Amygdala (tissue), 56 donors: ENCODE measurements at regions not wholly inside any gene's neighbourhood (a gene's known extent, or its start where the extent isn't known, plus 50 kb on each side); places are given as distances from the start of the nearest gene placed in this dataset.

Experiments
- DNase-seq, 56 donors: peaks; one replicate each; lab custom pipeline; 2025; lab: John Stamatoyannopoulos, UW

GRCh38 chr1:101154547-101154946 is 82.3 kb upstream of the S1PR1 start:
- no peak for DNase-seq

GRCh38 chr1:101153692-101154091 is 83.1 kb upstream of the S1PR1 start:
- DNase-seq: no peak

DNA sequence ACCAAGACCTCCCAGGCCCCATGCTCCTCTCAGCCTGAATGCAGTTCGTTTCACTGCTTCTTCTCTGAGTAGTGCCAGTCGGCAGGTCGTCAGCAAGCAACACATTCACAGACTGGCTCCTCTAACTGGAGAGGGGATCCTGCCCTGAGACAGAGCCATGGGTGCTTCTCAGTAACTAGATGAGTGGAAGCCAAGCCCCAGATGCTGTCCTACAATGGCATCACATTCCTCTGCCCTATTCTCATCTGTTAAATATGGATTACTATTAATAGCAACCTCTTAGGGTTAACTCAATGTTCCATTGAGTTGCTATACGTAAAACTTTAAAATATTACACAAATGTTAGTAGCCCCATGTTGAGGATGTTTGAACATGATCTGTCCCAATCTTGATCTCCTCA is 84.2 kb upstream of the S1PR1 start:
- no peak for DNase-seq

- DNase-seq: no peak
These were observed 85.5 kb upstream of the S1PR1 start for GRCh38 chr1:101151286-101151685.

- DNase-seq: no peak
These were observed 86.1 kb upstream of the S1PR1 start for GRCh38 chr1:101150670-101151069.

- DNase-seq: no peak
These were observed 86.6 kb upstream of the S1PR1 start for GRCh38 chr1:101150266-101150665.

- DNase-seq: peak in 15 of 56 donors; percentile 1 to 44 (median 9)
These were observed 87.8 kb upstream of the S1PR1 start for GRCh38 chr1:101148980-101149379.

- peak in 4 of 56 donors; percentile 0 to 4 (median 2) for DNase-seq
These were observed 89.4 kb upstream of the S1PR1 start for GRCh38 chr1:101147381-101147780.

DNA sequence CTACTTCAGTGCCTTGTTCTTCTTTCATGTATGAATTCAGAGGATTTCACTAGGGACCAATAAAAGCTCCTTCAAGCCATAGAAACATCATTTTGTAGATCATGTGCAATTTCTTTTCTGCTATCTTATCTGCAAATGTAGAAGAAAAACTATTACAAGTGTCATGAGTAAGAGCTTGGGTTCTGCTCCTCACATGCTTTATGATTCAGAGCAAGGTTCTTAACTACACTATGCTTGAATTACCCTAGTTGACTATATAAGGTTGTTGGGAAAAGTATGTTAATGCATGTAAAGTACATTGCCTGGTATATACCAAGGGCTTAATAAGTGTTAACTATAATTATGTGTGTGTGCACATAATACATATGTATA is 91.4 kb upstream of the S1PR1 start:
- no peak for DNase-seq

DNA sequence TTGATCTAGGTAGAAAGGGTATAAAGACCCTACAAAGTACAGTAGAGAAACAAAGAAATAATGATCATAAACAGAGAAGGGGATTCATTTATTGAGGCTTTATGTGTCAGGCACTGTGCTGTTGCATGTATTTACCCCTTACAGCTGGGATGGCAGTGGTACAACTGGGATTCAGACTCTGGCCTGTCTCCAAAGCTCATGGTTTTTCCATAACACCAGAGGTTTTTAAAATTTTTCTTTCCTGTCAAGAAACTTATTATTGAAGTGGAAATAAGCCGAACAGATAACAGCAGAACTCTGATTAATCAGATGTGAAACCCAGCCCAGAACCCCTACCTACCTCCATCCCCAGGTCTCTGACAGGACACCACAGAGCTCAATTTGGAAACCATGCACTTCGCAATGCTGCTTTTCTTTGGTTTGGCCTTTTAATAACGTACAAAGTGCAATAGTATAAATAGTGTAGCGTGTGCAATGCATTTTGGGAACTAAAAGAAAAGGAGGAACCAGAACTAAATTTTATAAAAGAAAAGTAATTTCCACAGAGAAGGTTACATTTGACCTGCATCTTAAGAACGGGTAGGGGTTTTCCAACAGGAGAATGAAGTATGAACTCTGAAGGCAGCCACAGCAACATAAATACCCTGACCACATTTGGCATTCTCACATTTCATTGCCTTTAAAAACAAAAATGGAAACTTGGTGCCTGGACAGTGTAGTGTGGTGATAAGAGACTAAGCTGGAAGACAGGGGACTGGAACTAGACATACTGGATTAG is 92.0 kb upstream of the S1PR1 start:
- DNase-seq: no peak

GRCh38 chr1:101142244-101142643 is 94.6 kb upstream of the S1PR1 start:
- DNase-seq: no peak

DNA sequence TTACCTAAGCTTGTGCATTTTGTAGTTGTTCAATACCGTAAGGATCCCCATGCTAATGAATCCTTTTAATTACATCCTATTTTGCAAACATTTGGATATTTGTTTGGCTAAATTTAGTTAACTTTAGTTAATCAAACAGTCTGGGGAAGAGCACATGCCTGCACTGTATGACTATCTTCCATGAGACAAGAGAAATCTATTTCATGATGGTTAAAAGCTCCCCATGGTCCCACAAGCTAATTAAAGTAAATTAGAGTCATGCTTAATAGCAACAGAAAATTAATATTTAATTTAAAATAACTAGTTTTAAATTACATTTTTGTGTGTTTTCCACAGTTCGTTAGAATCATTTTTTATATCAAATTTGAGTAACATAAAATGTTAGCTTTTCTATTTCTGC is 95.4 kb upstream of the S1PR1 start:
- no peak for DNase-seq

DNA sequence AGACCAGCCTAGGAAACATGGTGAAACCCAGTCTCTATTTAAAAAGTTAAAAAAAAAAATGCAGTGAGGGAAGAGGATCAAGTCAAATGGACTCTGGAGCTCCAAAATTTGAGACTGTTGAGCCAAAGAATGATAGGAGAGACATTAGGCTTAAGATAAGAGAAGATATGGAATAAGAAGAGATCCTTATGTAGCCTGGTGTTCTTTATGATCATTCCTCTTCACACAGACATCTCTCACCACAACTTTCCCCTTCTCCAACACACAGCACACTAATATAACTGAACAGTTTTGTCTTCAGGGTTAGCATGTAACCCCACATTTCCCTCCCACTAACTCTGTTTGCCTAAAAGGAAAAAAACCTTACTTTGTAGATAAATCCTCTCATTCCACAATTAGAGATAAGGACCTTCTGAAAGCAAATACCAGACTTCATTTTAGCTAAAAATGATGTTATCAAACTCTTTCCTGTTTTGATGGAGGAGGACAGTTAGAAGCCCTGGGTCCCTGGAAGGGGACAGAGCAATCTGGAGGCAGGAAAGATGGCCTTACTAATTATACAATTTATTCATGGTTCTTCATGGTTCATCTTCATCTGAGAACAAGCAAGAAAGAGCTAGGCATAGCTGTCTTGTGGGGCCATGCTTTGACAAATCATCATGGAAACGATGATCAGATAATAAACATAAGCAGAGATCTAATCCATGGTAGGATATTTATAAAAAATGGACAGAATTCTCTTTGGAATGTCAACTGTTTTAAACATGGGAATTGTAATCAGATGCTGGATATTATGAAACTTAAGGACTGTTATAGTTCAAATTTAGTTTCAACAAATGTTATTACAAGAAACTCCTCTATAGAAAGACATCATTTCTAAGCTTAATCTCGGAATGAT is 96.7 kb upstream of the S1PR1 start:
- no peak for DNase-seq

DNA sequence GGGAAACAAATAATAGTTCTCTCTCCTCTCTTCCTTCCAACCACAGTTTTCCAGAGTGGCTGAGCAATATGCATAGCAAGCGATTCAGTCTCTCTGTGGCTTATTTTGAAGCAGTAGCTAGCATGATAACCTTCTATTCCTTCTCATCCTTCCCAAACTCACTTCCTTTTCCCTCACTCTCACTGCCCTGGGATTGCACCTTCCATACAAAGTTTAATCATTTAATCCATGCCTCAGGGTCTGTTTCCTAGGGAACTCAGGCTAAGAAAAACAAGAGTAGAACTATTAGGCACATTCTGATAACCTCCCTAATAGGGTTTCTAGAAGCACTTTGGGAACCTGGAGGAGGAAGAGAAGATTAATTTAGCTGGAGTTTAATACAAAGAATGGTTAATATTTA is 97.7 kb upstream of the S1PR1 start:
- DNase-seq: no peak

GRCh38 chr1:101137144-101138126 is 99.4 kb upstream of the S1PR1 start:
- DNase-seq: no peak

- DNase-seq: peak in 1 of 56 donors; percentile 6
These were observed 100.1 kb upstream of the S1PR1 start for GRCh38 chr1:101136739-101137138.

- no peak for DNase-seq
These were observed 100.5 kb upstream of the S1PR1 start for GRCh38 chr1:101136271-101136670.

DNA sequence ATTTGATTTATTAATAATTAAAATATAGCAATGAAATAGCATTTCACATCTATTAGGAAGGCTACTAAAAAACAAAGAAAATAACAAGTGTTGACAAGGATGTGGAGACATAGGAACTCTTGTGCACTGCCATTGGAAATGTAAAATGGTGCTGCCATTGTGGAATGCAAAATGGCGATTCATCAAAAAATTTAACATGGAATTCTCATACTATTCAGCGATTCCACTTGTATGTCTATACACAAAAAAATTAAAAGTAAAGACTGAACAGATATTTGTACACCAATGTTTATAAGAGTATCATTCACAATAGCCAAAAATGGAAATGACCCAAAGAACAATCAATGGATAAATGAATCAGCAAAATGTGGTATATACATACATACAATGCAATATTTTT is 101.3 kb upstream of the S1PR1 start:
- no peak for DNase-seq

- DNase-seq: no peak
These were observed 105.5 kb upstream of the S1PR1 start for GRCh38 chr1:101131239-101131843.

- DNase-seq: no peak
These were observed 105.1 kb upstream of the DPH5 start for GRCh38 chr1:101130673-101131072.
